ENCODE measurements at regions not wholly inside any gene's neighbourhood (a gene's known extent, or its start where the extent isn't known, plus 50 kb on each side); places are given as distances from the start of the nearest gene placed in this dataset.

GRCh38 chrX:23575281-23575680, 92.0 kb upstream of the PRDX4 start:
- no peak overlapping the region for H3K4me3 ChIP-seq
- intact Hi-C loops (cut with DNase I): no loop called here
- ATAC-seq: no peak
- H3K36me3 ChIP-seq: no peaks in the 10 kb centered on the region
- H3K4me1 ChIP-seq: no peaks in the 10 kb centered on the region
- no peak overlapping the region for H3K27ac ChIP-seq
- peaks cover 0 to 4% (median 0%) of the 10 kb centered on the region in 9 donors for H3K27me3 ChIP-seq
- H3K9me3 ChIP-seq: peaks cover 0 to 4% (median 0%) of the 10 kb centered on the region in 12 donors
- TF ChIP-seq CTCF (IDR thresholded peaks at IDR 0.05) (no peak), POLR2A (IDR thresholded peaks at IDR 0.05) (no peak)
- DNase-seq: no peak

GRCh38 chrX:23578079-23578478, 89.2 kb upstream of the PRDX4 start:
- intact Hi-C loops (cut with DNase I): no loop called here
- no peaks in the 10 kb centered on the region for H3K36me3 ChIP-seq
- WGBS, 4 donors: 89 to 100% (median 92%) methylated on average over 1 of the region's 1 CpG
- no peak for DNase-seq
- no peak for TF ChIP-seq CTCF (IDR thresholded peaks at IDR 0.05)
- no peak for TF ChIP-seq POLR2A (IDR thresholded peaks at IDR 0.05)
- peaks cover 0 to 4% (median 0%) of the 10 kb centered on the region in 12 donors for H3K9me3 ChIP-seq
- peaks cover 0 to 4% (median 0%) of the 10 kb centered on the region in 9 donors for H3K27me3 ChIP-seq
- H3K4me1 ChIP-seq: no peaks in the 10 kb centered on the region
- no peak overlapping the region for H3K4me3 ChIP-seq
- ATAC-seq: no peak
- no peak overlapping the region for H3K27ac ChIP-seq

- H3K9me3 ChIP-seq: no peaks in the 10 kb centered on the region
- no peak for TF ChIP-seq CTCF (IDR thresholded peaks at IDR 0.05)
- no peak for TF ChIP-seq POLR2A (IDR thresholded peaks at IDR 0.05)
- intact Hi-C loops (cut with DNase I): no loop called here
- H3K36me3 ChIP-seq: no peaks in the 10 kb centered on the region
- DNase-seq (no peak), ATAC-seq (no peak)
- H3K27ac ChIP-seq: no peak overlapping the region
- no peaks in the 10 kb centered on the region for H3K4me1 ChIP-seq
- H3K27me3 ChIP-seq: peaks cover 0 to 6% (median 0%) of the 10 kb centered on the region in 9 donors
- H3K4me3 ChIP-seq: no peak overlapping the region
- WGBS, 4 donors: 35 to 74% (median 56%) methylated on average over 4 of the region's 4 CpGs
Observed at GRCh38 chrX:23589496-23589895, 77.8 kb upstream of the PRDX4 start.

GRCh38 chrX:23592741-23593140, 74.6 kb upstream of the PRDX4 start:
- no peak for TF ChIP-seq POLR2A (IDR thresholded peaks at IDR 0.05)
- H3K4me1 ChIP-seq: no peaks in the 10 kb centered on the region
- peaks cover 0 to 6% (median 0%) of the 10 kb centered on the region in 9 donors for H3K27me3 ChIP-seq
- DNase-seq (no peak), ATAC-seq (no peak)
- H3K36me3 ChIP-seq: no peaks in the 10 kb centered on the region
- no peak overlapping the region for H3K27ac ChIP-seq
- no peak overlapping the region for H3K4me3 ChIP-seq
- 78 to 89% (median 86%) methylated on average over 3 to 5 of the region's 5 CpGs for WGBS, 4 donors
- intact Hi-C loops (cut with DNase I): no loop called here
- H3K9me3 ChIP-seq: no peaks in the 10 kb centered on the region

- no peak for ATAC-seq
- 68 to 74% (median 73%) methylated on average over 5 of the region's 5 CpGs for WGBS, 4 donors
- intact Hi-C loops (cut with DNase I): no loop called here
- Histone ChIP-seq H3K27me3 (peaks cover 0 to 9% (median 0%) of the 10 kb centered on the region in 9 donors), H3K4me3 (no peak overlapping the region), H3K4me1 (no peaks in the 10 kb centered on the region), H3K27ac (no peak overlapping the region), H3K36me3 (no peaks in the 10 kb centered on the region), H3K9me3 (no peaks in the 10 kb centered on the region)
- TF ChIP-seq POLR2A (IDR thresholded peaks at IDR 0.05) (no peak), CTCF (IDR thresholded peaks at IDR 0.05) (no peak)
- DNase-seq: no peak
Observed at GRCh38 chrX:23598575-23598974, 68.7 kb upstream of the PRDX4 start.
